Left lobe of liver (tissue), 2 donors: ENCODE measurements at regions not wholly inside any gene's neighbourhood (a gene's known extent, or its start where the extent isn't known, plus 50 kb on each side); places are given as distances from the start of the nearest gene placed in this dataset.
A peak's percentile ranks its signal among the peaks of the same experiment; 100 is the strongest.

ENCODE experiments used
- ATAC-seq: fragments of 200-7000 bp; cut with Tn5 transposase; one replicate; pipeline ENCODE4 v1.9.1; 2020; ENCODE audit warnings: mild to moderate bottlenecking, moderate library complexity
- DNase-seq: peaks from one replicate; pipeline ENCODE4 v3.0.0-alpha.2; 2020; ENCODE audit warnings: low spot score
- donor health status: DM: no; HTN: no; CAD: no; lungs with moderate emphysema.
- donor health status: DM: no; HTN: yes; CAD: no.

DNA sequence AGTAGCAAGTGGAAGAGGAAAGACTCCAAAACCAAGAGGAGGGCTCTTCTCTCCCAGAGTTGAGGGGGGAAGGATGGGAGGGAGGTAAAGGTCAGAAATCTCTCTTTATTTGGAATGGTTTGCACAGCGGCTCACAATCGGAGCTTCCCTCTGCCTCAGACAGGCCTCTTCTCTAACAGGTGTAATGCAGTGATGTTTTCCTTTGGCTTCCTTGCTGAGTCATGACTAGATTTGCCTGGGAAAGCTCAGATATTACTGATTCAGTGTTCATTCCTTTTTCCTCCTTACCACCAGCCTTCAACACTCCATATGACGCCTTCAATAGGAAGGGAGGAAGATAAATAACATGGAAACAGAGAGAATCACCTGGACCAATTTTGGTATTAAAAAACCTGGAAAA is 136.6 kb downstream of the RNF152 start:
- ATAC-seq, result no peak
- DNase-seq, result no peak

DNA sequence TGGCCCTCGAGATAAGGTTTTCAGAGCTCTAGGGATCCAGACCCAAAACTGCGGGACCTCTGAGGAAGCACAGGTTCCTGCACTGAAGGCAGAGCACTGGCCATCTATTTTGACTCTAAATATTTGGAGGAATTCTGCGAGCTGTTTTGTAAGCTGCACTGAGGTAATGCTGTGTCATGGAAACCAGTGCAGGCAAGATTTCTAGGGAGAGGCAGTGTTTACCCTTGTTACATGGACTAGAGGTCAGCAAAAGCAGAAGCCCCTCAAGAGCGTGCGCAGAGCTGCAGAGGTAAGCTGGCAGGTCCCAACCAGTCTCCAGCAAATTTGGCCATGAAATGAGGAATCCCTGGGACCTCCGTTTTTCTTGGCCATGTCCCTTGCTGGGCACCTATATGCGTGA is 137.3 kb downstream of the RNF152 start:
- ATAC-seq (no peak), DNase-seq (no peak)

DNA sequence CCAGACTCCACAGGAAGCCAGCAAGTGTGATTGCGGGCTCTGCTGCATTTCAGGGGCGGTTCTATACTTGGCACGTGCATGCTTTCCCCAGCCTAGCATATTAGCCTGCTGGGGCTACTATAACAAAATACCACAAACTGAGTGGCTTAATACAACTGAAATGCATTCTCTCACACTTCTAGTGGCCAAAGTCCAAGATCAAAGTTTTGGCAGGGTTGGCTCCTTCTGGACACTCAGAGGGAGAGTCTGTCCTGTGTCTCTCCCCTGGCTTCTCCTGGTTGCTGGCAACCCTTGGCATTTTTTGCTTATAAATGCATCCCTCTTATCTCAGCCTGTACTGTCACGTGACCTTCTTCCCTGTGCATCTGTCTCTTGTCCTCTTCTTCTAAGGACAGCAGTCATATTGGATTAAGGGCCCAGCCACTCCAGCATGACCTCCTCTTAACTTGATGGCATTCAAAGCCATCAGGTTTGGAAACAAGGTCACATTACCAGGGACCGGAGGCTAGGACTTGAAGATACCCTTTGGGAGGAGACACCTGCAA is 138.7 kb downstream of the RNF152 start:
- DNase-seq (no peak), ATAC-seq (peak; percentile 82)

DNA sequence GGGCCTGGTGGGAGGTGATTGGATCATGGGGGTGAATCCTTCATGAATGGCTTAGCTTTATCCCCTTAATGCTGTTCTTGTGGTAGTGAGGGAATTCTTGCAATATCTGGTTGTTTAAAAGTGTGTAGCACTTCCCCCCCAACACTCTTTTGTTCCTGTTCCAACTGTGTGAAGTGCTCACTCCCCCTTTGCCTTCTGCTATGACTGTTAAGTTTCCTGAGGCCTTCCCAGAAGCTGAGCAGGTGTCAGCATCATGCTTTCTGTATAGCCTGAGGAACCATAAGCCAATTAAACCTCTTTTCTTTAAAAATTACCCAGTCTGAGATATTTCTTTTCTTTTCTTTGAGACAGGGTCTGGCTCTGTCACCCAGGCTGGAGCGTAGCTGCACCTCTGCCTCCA is 139.4 kb downstream of the RNF152 start:
- DNase-seq, result no peak
- no peak for ATAC-seq

DNA sequence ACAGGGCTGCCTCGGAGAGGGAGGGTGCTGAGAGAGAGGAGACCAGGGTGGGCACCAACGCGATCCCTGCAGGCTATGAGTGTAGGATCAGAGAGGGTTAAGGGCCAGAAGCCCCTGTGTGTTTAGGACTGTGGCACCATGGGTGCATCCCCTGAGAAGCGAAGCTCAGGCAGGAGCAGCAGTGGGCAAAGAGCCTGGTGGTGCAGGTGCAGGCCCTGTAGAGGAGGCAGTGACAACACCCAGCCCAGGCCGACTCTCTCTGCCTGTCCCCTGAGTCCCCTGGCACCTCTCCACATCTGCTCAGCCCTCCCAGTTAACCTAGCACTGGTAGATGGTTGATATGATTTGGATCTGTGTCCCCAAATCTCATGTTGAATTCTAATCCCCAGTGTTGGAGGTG is 139.8 kb downstream of the RNF152 start:
- no peak for ATAC-seq

DNA sequence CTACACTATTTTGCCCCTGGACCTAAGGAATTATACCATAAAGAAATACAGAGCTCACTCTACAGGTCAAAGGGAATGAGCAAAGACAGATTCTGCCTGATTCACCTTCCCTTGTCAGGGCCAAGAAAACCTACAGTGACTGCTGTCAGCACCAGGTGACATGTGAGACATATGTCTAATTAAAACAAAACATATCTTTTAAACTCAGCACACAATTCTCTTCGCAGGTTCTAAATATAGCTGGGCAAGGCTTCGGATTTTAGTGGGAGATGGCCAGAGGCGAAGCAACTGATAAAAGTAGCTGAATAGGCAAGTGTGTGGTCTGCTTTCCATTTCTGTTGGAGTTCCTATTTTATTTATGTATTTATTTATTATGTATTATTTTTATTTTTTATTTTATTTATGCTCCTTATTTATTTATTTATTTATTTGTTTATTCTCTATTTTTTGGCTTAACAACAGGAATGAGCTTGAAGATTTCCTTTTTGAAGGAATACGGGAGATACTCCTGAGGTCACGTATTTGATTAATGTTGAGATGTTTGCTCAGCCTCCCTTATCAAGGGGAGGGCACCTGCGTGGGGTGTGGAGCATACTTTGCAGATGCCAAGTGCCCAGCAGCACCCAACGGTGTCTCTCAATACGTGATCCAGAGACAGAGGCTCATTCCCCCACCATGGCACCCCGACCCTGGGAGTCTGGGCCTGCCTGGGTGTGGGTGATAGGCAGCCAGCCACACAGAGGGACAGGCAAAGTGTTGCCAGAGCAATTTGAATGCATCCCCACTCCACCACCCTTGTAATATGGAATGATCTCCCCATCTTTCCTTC is 141.8 kb downstream of the RNF152 start:
- DNase-seq (no peak), ATAC-seq (no peak)

More for the DNA sequence above, 139.8 kb downstream of the RNF152 start:
- no peak for DNase-seq

DNA sequence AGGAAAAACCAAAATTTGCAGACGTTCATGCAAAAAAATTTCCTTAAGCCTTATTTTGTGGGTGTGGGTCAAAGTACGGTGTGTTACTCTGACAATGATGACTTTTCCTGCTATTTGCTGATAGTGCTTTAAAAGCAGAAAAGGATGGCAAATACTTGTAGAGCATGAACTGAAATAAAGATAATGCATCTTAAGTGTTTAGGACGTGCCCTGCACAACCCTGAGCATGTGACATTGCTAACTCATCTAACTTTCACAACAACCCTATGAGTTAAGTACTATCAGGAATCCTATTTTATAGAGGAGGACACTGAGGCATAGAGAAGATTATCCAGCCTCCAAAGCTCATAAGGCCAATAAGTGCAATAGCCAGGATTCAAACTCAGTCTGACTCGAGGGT is 143.3 kb downstream of the RNF152 start:
- DNase-seq (no peak), ATAC-seq (no peak)

DNA sequence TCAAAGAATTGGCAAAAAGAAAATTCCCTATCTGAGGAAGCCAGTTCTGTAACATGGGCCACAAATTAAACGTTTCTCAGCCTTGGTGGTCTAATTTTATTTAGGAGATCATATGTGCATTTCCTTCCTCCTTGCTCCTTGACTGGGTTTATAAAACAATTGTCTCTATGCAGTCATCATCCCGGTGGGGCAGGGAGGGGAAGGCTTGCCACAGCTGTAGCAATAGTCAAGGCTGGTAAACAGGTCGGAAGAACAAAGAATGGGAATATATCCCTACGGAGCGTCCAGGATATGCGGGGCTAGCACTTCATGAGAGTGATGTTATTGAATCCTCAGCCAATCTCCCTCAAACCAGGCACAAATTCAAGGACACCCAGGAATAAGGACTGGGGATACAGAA is 143.8 kb downstream of the RNF152 start:
- no peak for ATAC-seq
- no peak for DNase-seq

DNA sequence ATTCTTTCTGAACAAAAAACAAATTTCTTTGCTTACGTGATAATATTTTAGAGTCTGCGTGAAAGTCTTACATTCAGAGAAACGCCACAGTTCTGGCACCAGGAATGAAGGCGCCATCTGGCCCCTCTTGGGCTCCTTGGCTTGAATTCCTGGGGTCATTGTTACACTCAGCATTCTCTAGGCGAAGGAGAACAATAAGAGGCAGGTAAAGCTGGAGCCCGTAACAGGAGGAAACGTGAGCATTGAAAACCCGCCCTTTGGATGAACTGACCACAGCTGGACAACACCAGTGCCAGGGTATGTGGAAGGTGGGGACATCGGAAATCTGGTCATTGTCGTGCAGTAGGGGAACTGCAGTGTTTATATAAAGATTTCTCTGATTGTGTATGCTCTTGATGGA is 144.8 kb downstream of the RNF152 start:
- DNase-seq (no peak), ATAC-seq (no peak)

DNA sequence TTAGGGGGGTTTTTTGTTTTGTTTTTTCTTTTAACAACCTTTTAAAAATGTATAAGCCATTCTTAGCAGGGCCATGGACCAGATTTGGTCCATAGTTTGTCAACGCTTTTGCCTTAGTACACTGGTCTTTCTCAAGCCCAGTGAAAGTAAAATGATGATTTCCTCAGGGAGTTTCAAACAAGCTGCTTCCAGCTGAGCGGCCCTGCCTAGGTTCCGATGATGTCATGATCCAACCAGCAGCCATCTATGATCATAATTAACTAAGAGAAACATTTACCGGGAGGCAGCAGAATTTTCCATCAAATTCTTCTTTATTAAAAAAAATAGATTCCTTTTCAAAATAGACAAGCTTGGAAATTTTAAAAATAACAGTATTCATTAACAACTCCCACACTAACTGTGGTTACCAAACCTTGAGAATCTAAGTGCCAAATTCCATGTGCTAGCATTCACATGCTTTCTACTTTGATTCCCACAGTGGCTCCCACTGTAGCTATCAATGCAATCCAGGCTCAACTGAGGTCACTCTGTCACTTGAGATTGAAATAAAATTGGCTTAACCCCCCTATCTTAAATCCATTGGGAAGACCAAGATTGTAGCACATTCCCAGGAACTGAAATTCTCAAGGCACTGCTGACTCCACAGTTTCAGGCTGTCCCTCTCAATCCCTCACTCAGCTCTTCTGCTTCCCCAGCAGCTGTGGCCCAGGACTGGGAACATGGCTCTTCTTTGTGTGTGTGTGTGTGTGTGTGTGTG is 148.9 kb downstream of the RNF152 start:
- DNase-seq, result no peak
- ATAC-seq, result no peak

DNA sequence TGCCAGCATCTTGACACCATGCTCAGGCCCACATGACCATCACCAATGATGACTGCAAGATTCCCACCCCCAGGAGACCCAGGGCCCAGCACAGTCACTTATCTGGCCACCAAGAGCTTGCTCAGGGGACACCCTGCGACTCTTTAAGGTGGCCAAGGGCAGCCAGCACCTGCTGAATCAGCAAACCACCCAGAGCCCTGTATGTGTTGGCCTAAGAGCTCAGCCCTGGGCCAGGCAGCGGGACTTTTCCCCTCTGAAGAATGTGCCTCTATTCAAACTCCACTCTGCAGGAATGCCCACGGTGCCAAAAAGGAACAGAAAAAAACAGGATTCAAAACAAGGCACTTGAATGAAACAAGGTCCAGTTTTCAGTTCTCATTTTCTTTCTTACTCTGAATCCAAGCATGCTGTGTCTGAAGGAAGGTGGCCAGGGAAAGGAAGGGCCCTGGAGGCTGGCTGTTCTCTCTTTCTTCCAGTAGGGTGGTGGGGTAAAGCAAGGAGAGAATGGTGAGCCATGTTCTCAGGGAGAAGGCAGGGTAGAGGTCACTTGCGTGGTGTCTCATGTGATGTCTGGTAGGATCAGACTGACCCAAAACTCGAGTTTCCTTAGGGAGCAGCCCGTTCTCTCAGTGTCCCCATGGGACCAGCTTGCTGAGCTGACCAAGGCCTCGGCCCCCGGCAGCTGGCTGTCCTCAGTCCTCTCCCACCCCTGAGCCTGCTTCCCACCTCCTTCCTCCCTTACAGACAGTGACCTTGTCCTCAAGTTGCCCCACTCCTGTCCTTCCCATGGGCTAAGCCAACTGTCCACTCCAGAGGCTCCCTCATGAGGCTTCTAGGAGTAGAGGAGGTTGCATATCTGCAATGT is 150.0 kb downstream of the RNF152 start:
- DNase-seq, result no peak
- no peak for ATAC-seq

DNA sequence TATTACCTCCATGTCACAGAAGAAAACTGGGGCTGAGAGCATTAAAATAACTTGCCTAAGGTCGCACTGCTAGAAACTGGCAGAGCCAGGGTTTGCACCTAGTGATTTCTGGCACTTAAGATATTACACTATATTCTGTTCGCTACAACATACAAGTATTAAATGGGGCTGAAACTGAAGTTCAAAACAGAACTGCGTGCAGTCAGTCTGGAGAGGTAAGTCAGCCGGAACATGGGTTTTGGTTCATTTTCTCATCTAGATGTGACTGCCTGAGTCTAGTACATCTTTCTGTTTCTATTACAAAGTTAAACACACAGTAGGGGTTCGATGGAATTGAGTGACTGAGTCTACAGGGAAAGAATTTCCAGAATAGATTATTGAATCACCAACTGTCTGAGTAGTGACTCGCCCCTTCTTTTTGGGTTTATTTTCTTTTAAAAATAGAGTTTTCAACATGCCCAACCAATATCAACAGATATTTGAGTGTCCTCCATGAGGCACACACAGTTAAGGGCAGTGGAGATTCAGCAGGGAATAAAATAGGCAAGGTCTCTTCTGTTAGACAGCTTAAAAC is 150.8 kb downstream of the RNF152 start:
- DNase-seq, result no peak
- no peak for ATAC-seq

DNA sequence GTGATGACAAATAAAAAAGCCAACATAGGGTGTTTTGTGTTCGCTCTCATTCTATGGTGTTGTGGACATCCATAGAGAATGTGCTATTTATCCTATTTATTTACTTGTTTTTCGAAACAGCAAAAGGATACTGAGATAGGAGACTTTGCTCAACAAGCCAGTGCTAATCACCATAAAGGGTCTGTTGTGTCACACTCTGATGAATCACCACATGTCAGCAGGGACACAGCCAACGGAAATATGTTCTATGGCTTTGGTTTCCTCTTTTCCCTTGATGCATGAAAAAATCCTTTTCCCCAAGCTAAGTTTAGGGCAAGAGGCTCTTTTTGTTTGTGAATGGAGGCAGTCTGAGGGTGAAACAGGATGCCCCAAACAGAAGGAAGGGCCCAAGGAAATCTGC is 154.3 kb downstream of the RNF152 start:
- ATAC-seq (no peak), DNase-seq (no peak)

DNA sequence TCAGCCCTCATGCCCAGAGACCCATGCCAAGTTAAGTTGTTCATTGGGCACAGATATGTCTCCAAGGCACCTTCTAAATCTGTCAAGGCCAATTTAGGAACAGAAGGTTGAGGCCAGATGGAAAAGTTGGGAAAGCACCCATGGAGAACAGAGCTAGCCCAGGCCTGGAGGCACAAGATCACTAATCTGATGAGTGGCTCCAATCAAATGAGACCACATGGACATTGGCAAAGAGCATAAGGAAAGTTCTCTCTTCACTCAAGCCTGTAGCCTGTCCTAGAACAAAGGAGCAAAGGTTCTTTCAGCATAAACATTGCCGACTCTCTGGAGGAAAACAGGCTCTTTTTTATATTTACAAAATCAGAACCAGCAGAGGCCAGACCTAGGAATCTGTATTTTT is 154.8 kb downstream of the RNF152 start:
- ATAC-seq (peak; percentile 43), DNase-seq (peak; percentile 63)

DNA sequence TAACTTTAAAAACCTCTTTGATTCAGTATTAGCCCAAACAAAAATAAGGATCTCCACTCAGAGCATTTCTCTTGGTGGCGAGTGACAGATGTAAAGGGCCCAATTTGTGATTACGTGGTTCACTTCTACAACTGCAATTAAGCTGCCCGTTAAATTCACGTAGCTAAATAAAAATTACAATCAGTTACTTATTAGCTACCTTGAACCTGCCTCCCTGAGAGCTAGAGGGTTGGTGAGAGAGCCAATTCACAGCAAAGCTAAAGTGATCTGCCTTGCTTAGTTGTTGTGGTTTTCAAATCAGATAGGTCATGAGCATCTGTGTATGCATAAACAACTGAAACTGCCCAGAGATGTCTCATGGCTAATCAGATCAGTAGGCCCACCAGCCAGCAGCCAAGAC is 156.7 kb downstream of the RNF152 start:
- peak; percentile 15 for ATAC-seq
- DNase-seq, result no peak

DNA sequence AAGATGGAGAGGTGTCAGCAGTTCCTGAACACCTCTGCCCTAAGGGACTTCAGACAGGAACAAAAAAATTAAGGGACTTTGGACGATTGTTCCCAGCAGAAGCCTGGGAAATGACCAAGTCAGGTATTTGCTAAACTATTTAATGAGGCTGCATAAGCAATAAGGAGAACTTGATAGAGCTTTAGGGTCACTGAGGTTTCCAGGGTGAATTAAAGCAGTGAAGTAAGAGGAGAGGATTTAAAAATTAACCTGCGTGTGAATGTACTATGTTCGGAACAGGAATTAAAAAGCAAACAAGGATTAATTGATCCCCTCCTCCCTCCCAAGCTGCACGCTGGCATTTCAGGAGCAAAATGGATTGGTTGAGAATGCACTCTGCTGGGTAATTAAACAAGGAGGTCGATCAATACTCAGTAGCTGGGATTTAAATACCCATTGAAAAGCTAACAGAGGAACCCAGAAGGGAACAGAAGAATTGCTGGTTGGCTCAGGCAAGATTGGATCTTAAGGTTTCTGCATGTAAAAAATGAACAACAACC is 157.2 kb downstream of the RNF152 start:
- ATAC-seq, result peak; percentile 63

DNA sequence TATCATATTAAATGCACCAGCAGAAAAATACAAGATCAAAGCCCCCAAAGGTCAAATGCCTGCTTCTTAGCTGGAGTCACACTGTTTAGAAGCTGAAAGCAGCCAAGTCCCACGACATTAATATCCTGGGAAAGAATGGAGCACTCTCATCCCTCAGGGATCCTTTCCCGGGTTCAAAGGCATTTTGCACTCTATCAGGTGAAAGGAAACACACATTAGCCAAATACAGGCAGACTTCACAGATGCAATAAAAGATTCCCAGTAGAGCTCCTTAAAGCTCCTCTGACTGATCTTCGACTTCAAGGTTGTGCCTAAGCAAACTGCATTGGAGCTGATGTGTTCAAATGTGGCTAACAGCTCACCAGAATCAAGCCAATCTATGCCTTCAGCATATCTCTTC is 158.4 kb downstream of the RNF152 start:
- DNase-seq, result no peak
- ATAC-seq, result no peak

More for the DNA sequence above, 157.2 kb downstream of the RNF152 start:
- peak; percentile 82 for DNase-seq

DNA sequence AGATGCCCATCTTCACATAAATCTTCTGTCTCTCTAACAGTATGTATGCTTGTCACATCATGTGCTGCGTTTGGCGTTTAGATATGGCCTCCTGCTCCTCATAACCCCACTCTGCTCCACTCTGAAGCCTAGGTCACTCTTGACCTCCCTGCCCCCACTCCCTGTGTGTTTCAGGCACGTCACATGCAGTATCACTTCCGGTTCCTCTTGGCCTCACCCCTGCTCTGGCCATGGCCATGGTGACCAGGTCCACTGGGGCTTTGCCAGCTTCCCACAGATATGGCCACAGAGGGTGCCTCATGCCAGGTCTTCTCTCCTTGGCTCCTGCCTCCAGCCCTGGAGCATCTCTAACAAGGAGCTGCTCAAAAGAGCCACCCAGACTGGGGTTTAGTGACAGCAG is 160.0 kb downstream of the RNF152 start:
- ATAC-seq (peak; percentile 39), DNase-seq (peak; percentile 84)

DNA sequence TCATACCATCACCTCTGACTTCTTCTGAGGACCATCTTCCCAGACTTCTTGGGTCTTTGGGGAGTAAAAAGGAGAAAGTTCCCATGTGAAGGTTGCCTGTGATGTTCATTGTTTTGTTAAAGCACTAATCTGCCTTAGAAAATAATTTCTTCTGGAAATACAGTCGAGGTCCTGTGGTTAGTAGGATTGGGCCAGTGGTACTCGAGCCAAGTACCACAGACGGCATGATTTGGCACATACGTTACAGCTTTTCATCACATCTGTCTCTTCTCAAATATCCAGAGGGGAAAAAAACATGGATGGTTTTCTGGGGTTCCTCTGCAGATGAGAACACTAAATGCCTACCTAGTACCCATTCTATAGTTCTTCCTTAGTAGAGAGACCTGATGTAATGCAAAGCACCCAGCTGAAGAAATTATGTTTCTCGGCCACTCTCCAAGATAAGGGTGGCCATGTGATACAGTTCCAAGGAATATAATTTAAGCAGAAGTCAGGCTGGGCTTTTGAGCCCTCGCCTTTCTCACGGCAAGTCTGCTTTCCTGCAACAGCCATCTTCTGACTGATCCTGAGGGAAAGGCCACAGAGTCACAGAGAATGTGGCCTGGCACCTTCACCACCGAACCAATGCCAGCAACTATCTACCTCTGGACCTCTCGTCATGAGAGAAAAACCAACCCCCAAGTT is 161.0 kb downstream of the RNF152 start:
- ATAC-seq (no peak), DNase-seq (no peak)

DNA sequence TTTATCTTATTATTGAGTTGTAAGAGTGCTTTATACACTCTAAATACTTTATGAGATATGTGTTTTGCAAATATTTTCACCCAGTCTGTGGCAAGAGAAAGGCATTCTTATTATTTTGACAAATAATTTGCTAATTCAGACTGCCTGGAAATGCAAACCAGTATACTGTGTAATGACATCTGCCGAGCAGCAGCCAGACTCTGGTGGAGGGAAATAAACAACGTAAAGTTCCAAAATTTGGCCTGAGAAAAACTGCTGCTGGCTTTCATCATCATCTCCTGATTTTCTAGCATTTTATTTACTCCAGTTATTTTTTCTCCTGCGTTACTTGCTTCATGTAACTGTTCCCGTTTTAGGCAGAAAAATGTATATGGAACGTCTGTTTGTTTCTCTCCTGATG is 161.6 kb downstream of the RNF152 start:
- DNase-seq (no peak), ATAC-seq (no peak)
